ENCODE measurements at regions not wholly inside any gene's neighbourhood (a gene's known extent, or its start where the extent isn't known, plus 50 kb on each side); places are given as distances from the start of the nearest gene placed in this dataset.

GRCh38 chr9:15080401-15080800 is 170.2 kb upstream of the FREM1 start:
- no peak overlapping the region for H3K27ac Mint-ChIP-seq
- no peak for ATAC-seq
- H3K36me3 Mint-ChIP-seq (ENCODE audit: low read depth), result no peaks in the 10 kb centered on the region

GRCh38 chr9:15079989-15080388 is 169.8 kb upstream of the FREM1 start:
- no peaks in the 10 kb centered on the region for H3F3A ChIP-seq (replicated peaks; ENCODE audit: low read depth)
- DNase-seq (ENCODE audit: low spot score) (peak; percentile 22), ATAC-seq (no peak)
- H3K79me2 ChIP-seq (replicated peaks; ENCODE audit: insufficient read depth), result no peaks in the 10 kb centered on the region
- peaks cover 16% of the 10 kb centered on the region; the same call in 1 of the 2 replicates for H3K9me2 ChIP-seq (ENCODE audit: insufficient read depth)
- Mint-ChIP-seq H3K4me3 (no peak overlapping the region), H3K9me3 (no peaks in the 10 kb centered on the region), H3K27me3 (ENCODE audit: insufficient read depth, low read depth, poor library complexity) (no peaks in the 10 kb centered on the region), H3K27ac (no peak overlapping the region), H3K36me3 (ENCODE audit: low read depth) (no peaks in the 10 kb centered on the region), H3K4me1 (no peaks in the 10 kb centered on the region)
- no peaks in the 10 kb centered on the region for H3K27me3 ChIP-seq (ENCODE audit: insufficient read depth)
- H3K4me2 ChIP-seq, result no peak overlapping the region
- H3K4me3 ChIP-seq, result no peak overlapping the region
- no peaks in the 10 kb centered on the region for H4K20me1 ChIP-seq (replicated peaks; ENCODE audit: insufficient read depth)
- peak overlapping the region; percentile 52; the same call in 1 of the 2 replicates for H2AFZ ChIP-seq
- H3K27ac ChIP-seq (ENCODE audit: low read depth), result no peak overlapping the region
- H3K4me1 ChIP-seq (ENCODE audit: insufficient read depth), result no peaks in the 10 kb centered on the region
- H3K36me3 ChIP-seq (ENCODE audit: insufficient read depth), result no peaks in the 10 kb centered on the region
- TF ChIP-seq ZNF462 (CRISPR knock-in tag; IDR thresholded peaks at IDR 0.05) (no peak), POLR2AphosphoS5 (IDR thresholded peaks at IDR 0.05; ENCODE audit: low read depth) (no peak), ZNF331 (CRISPR knock-in tag; IDR thresholded peaks at IDR 0.05; ENCODE audit: low read depth) (no peak), CREB1 (CRISPR knock-in tag; IDR thresholded peaks at IDR 0.05; ENCODE audit: low read depth) (no peak), CTCF (conservative IDR thresholded peaks at IDR 0.05; ENCODE audit: low read depth in 2 of 2) (no peak), EZH2 (IDR thresholded peaks at IDR 0.05; ENCODE audit: low read depth, unreplicated experiment) (no peak), JUNB (IDR thresholded peaks at IDR 0.05; ENCODE audit: unreplicated experiment) (no peak)

More at GRCh38 chr9:15080401-15080800, 170.2 kb upstream of the FREM1 start:
- Histone ChIP-seq H3K4me1 (ENCODE audit: insufficient read depth) (no peaks in the 10 kb centered on the region), H3K4me3 (no peak overlapping the region), H3K36me3 (ENCODE audit: insufficient read depth) (no peaks in the 10 kb centered on the region), H3K79me2 (replicated peaks; ENCODE audit: insufficient read depth) (no peaks in the 10 kb centered on the region), H3K9me2 (ENCODE audit: insufficient read depth) (peaks cover 13% of the 10 kb centered on the region; the same call in 1 of the 2 replicates), H2AFZ (peak overlapping the region; percentile 52; the same call in 1 of the 2 replicates), H3K27me3 (ENCODE audit: insufficient read depth) (no peaks in the 10 kb centered on the region), H3K27ac (ENCODE audit: low read depth) (no peak overlapping the region), H3K4me2 (no peak overlapping the region), H3F3A (replicated peaks; ENCODE audit: low read depth) (no peaks in the 10 kb centered on the region), H4K20me1 (replicated peaks; ENCODE audit: insufficient read depth) (no peaks in the 10 kb centered on the region)
- Mint-ChIP-seq H3K9me3 (no peaks in the 10 kb centered on the region), H3K4me3 (no peak overlapping the region), H3K4me1 (no peaks in the 10 kb centered on the region), H3K27me3 (ENCODE audit: insufficient read depth, low read depth, poor library complexity) (no peaks in the 10 kb centered on the region)
- no peak for DNase-seq (ENCODE audit: low spot score)
- TF ChIP-seq POLR2AphosphoS5 (IDR thresholded peaks at IDR 0.05; ENCODE audit: low read depth) (no peak), JUNB (IDR thresholded peaks at IDR 0.05; ENCODE audit: unreplicated experiment) (no peak), ETS1 (IDR thresholded peaks at IDR 0.05) (no peak), STAT1 (IDR thresholded peaks at IDR 0.05; ENCODE audit: unreplicated experiment) (no peak), EZH2 (IDR thresholded peaks at IDR 0.05; ENCODE audit: low read depth, unreplicated experiment) (no peak)

All from GM23338 (cell line).